Colonic mucosa (tissue), 4 donors: ENCODE measurements at regions not wholly inside any gene's neighbourhood (a gene's known extent, or its start where the extent isn't known, plus 50 kb on each side); places are given as distances from the start of the nearest gene placed in this dataset.

Experiments used
- DNase-seq: peaks from one replicate; pipeline ENCODE4 v3.0.0-alpha.2; 2020
- H3K27ac ChIP-seq: fragments of 200-600 bp; one replicate; pipeline ENCODE4 v1.8.0; 2021
- H3K27me3 ChIP-seq: fragments of 200-600 bp; one replicate; pipeline ENCODE4 v1.8.0; 2021
- H3K36me3 ChIP-seq: fragments of 200-600 bp; one replicate; pipeline ENCODE4 v1.8.0; 2021
- H3K4me1 ChIP-seq: fragments of 200-600 bp; one replicate; pipeline ENCODE4 v1.8.0; 2021; ENCODE audit warnings: mild to moderate bottlenecking
- H3K4me3 ChIP-seq: fragments of 200-600 bp; one replicate; pipeline ENCODE4 v1.8.0; 2021
- H3K9ac ChIP-seq, 2 donors: one replicate each; pipeline ENCODE4 v1.7.0; 2013; ENCODE audit warnings: control low read depth in 2 of 2, low read depth in 2 of 2, low read length in 2 of 2
- H3K9me3 ChIP-seq: fragments of 200-600 bp; one replicate; pipeline ENCODE4 v1.8.0; 2021
- intact Hi-C: fragments of 100-400 bp; cut with DNase I; formaldehyde crosslinking; loops from one replicate; pipeline ENCODE4 v1.14.1; 2022
- TF ChIP-seq, protein P1 (sequence below): fragments of 200-600 bp; IDR thresholded peaks from one replicate; pipeline ENCODE4 v1.8.0; 2022; ENCODE audit warnings: antibody characterized with exemption, mild to moderate bottlenecking
- donor health status: healthy.
- donor health status: DM: no; HTN: no; CAD: no.
- donor health status: DM: no; HTN: no; CAD: no.

DNA sequence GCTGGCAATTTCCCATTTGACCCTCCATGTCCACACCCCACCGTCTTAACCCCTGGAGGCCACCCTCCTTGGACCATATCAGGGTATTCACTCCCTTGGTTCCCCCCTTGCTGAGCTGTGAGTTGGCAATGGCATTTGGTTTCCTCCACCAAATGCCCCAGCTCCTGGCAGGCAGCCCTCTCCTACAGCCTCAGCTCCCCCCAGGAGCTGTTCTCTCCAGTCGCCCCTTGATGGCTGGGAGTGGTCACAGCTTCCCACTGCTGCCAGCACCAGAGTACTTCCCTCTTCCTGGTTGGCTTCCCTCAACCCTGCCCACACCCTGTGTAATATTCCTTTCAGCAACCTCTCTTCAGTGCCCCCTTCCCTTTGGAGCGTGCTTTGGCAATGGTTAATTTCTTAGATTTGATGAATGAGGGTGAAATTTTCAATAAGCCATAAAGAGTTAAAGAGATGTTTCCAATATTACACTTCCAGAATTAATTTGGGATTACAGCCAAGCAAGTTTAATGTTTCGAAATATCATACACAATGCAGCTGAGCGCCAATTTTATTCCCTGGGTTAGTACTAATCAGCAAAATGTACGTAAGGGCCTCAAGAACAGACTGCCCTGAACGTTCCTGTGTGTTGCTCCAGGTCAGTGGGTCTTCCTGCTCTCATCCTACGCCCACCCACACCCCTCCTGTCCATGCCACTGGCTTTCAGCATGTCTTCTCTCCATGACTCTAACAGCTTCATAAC lies 207.1 kb upstream of the NFE2L3 start:
- H3K27me3 ChIP-seq = no peaks in the 10 kb centered on the region
- H3K9ac ChIP-seq = peak overlapping the region in 1 of 2 donors; percentile 42
- no peaks in the 10 kb centered on the region for H3K36me3 ChIP-seq
- H3K4me3 ChIP-seq = no peak overlapping the region
- TF ChIP-seq, protein P1, sequence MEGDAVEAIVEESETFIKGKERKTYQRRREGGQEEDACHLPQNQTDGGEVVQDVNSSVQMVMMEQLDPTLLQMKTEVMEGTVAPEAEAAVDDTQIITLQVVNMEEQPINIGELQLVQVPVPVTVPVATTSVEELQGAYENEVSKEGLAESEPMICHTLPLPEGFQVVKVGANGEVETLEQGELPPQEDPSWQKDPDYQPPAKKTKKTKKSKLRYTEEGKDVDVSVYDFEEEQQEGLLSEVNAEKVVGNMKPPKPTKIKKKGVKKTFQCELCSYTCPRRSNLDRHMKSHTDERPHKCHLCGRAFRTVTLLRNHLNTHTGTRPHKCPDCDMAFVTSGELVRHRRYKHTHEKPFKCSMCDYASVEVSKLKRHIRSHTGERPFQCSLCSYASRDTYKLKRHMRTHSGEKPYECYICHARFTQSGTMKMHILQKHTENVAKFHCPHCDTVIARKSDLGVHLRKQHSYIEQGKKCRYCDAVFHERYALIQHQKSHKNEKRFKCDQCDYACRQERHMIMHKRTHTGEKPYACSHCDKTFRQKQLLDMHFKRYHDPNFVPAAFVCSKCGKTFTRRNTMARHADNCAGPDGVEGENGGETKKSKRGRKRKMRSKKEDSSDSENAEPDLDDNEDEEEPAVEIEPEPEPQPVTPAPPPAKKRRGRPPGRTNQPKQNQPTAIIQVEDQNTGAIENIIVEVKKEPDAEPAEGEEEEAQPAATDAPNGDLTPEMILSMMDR = no peak
- H3K9me3 ChIP-seq = no peaks in the 10 kb centered on the region
- peaks cover 3% of the 10 kb centered on the region for H3K4me1 ChIP-seq
- intact Hi-C loops = no loop called here
- H3K27ac ChIP-seq = peak overlapping the region; percentile 49
- peak; percentile 67 for DNase-seq

DNA sequence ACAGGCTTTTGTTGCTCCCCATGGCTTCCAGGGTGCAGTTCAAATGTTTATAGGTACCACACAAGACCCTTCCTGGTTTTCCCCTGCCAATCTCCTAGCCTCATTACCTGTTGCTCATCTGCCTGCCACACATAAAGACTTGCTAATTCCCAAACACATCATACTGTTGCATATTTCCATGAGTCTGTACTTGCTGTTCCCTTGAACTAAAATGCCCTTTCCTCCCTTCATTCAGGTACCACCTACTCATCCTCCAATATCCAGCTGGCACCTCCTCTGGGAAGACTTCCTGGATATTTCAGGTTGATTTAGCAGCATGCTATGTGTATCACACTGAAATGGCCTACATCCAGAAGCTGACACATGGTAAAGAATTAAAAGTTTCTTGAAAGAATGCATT lies 206.4 kb upstream of the NFE2L3 start:
- Histone ChIP-seq H3K4me1 (peaks cover 3% of the 10 kb centered on the region), H3K27ac (peak overlapping the region; percentile 49)
- DNase-seq = no peak

DNA sequence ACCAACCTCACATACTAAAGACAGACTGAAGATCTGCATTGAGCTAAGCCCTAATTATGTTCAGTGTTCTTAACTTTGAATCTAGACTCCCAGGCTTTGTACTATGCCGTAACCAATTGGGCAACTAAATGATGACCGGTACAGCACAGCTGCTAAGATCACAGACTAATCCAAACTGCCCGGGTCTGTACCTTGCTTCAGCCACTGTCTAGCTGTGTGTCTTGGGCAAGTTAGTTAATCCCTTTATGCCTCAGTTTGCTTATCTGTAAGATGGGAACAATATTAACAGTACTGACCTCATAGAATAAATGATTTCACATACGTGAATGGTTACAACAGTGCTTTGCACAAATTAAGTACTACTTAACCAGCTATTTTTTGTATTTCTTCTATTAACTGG lies 205.8 kb upstream of the NFE2L3 start:
- DNase-seq = no peak
- Histone ChIP-seq H3K36me3 (no peaks in the 10 kb centered on the region), H3K4me1 (peaks cover 3% of the 10 kb centered on the region), H3K9ac (no peak overlapping the region), H3K4me3 (no peak overlapping the region), H3K9me3 (no peaks in the 10 kb centered on the region), H3K27ac (no peak overlapping the region), H3K27me3 (no peaks in the 10 kb centered on the region)
- TF ChIP-seq, protein P1 = no peak
- intact Hi-C loops = no loop called here

More for the DNA sequence above, 206.4 kb upstream of the NFE2L3 start:
- Histone ChIP-seq H3K9ac (peak overlapping the region in 1 of 2 donors; percentile 42), H3K36me3 (no peaks in the 10 kb centered on the region), H3K9me3 (no peaks in the 10 kb centered on the region), H3K27me3 (no peaks in the 10 kb centered on the region), H3K4me3 (no peak overlapping the region)
- intact Hi-C loops = no loop called here
- TF ChIP-seq, protein P1 = no peak

DNA sequence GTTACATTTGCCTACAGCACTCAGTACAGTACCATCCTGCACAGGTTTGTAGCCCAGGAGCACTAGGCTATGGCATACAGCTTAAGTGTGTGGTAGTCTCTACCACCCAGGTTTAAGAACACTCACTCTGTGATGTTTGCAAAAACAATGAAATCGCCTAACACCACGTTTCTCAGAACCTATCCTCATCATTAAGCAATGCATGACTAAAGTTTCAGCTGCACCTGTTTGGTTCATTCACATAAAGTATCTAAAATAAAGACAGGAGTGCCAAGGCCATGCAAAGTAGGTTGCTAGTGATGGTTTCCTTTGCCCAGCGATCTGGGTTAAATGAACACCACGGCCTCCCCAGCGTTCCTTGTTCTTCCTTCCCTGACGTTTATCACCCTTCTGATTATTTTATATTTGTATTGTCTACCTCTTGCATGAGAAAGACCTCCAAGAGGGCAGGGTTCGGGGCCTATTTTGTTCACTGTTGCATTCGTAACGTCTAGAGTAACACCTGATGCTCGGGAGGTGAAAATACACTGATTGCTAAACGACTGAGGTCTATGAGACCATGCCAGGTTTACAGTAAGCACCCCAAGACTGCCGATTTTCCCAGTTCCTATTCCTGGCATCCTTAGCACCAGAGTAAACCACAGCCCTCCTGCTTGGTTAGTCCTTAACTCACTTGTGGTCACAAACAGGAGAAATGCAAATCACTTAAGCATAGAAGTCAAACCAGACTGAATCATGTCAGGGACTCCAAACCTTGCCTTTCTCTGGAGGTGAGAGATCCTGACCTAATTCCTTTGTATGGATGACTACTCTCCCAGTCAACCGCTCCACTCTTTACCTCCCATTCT lies 204.1 kb upstream of the NFE2L3 start:
- Histone ChIP-seq H3K4me1 (peaks cover 3% of the 10 kb centered on the region), H3K27ac (no peak overlapping the region), H3K9ac (no peak overlapping the region), H3K4me3 (no peak overlapping the region), H3K27me3 (no peaks in the 10 kb centered on the region), H3K36me3 (no peaks in the 10 kb centered on the region), H3K9me3 (no peaks in the 10 kb centered on the region)
- no peak for DNase-seq
- TF ChIP-seq, protein P1 = no peak
- intact Hi-C loops = no loop called here

DNA sequence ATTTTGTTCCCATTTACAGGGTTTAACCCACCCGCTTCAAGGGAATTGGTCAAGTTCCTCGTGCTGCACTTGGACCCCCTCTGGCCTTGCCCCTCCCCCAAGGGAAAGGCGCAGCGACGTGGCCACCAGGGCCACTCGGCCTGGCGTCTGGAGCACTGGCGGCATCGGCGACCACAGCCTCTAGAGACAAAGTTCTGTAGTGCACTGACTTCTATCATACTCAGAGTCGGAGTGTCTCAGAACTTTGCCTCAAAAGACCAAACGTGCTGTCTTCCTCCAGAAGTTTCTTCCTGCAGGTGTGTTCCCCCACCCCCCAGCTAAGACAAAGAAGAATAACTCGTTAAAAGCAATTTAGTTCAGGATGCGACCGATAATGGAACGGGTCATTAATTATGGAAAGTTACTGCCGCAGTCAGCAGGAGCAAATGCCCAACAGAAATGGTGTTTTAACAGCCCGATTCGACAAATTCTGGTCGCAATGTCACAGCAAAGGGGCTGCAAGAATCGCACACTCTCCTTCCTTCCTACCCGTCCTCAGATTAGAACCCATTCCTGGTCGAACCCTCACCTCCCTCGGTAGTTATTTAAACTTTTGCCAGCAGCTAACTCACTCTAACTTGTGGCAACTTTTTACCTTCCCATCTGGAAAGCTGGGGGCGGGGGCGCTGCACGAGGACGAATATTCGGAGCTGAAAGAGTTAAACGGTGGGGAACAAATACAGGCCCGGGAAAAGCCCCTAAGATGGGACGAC lies 202.1 kb upstream of the NFE2L3 start:
- peak overlapping the region; percentile 71 to 82 for H3K9ac ChIP-seq
- peak overlapping the region; percentile 55 for H3K27ac ChIP-seq

More for the DNA sequence above, 202.1 kb upstream of the NFE2L3 start:
- intact Hi-C loops = no loop called here
- Histone ChIP-seq H3K27me3 (no peaks in the 10 kb centered on the region), H3K4me3 (peak overlapping the region; percentile 57), H3K9me3 (no peaks in the 10 kb centered on the region), H3K36me3 (no peaks in the 10 kb centered on the region), H3K4me1 (peaks cover 3% of the 10 kb centered on the region)
- TF ChIP-seq, protein P1 = no peak
- DNase-seq = peak; percentile 62
